ENCODE measurements at regions not wholly inside any gene's neighbourhood (a gene's known extent, or its start where the extent isn't known, plus 50 kb on each side); places are given as distances from the start of the nearest gene placed in this dataset.

GRCh38 chr15:94770199-94770598 lies 538.8 kb downstream of the MCTP2 start:
- TF ChIP-seq CTCF (IDR thresholded peaks at IDR 0.05) (no peak), ESRRA (CRISPR knock-in tag; IDR thresholded peaks at IDR 0.05; ENCODE audit: borderline replicate concordance) (no peak), PRRX2 (CRISPR knock-in tag; IDR thresholded peaks at IDR 0.05) (no peak)
